Fibroblast of lung (primary cell): ENCODE measurements at regions not wholly inside any gene's neighbourhood (a gene's known extent, or its start where the extent isn't known, plus 50 kb on each side); places are given as distances from the start of the nearest gene placed in this dataset.

Experiments
- DNase-seq, 2 donors: peaks; one replicate each; pipeline versions ENCODE4 v3.0.0 to v3.0.0-alpha.2; 2010; ENCODE audit warnings: low read depth in 2 of 2
- H2AFZ ChIP-seq: 2 replicates; pipeline ENCODE4 v1.5.1; 2012; ENCODE audit warnings: low read length, control low read depth, inconsistent platforms
- H3K27ac ChIP-seq: 2 replicates; pipeline ENCODE4 v1.5.1; 2011; ENCODE audit warnings: low read length, control low read depth; ENCODE audit not compliant: insufficient read depth
- H3K27me3 ChIP-seq: 2 replicates; pipeline ENCODE4 v1.5.1; 2011; ENCODE audit warnings: mild to moderate bottlenecking, low read length; ENCODE audit not compliant: control insufficient read depth, insufficient read depth
- H3K36me3 ChIP-seq: 2 replicates; pipeline ENCODE4 v1.5.1; 2011; ENCODE audit warnings: low read length; ENCODE audit not compliant: control insufficient read depth, insufficient read depth
- H3K4me1 ChIP-seq: 2 replicates; pipeline ENCODE4 v1.5.1; 2011; ENCODE audit warnings: low read length; ENCODE audit not compliant: control insufficient read depth, insufficient read depth; ENCODE audit errors: extremely low read depth
- H3K4me2 ChIP-seq: 2 replicates; pipeline ENCODE4 v1.5.1; 2011; ENCODE audit warnings: low read length, control low read depth; ENCODE audit not compliant: insufficient read depth; ENCODE audit errors: extremely low read depth
- H3K4me3 ChIP-seq, 4 experiments: fragments of 200-600 bp in 1 of 4; sonication (generic) in 1 of 4; replicated peaks in 1 of 4; 2 replicates each; pipeline ENCODE4 v1.5.1; 2011 to 2016; ENCODE audit warnings: low read length in 4 of 4, low read depth in 3 of 4, mild to moderate bottlenecking in 3 of 4, control low read depth in 2 of 4, inconsistent platforms in 1 of 4, mixed read lengths in 1 of 4; ENCODE audit not compliant: insufficient read depth in 1 of 4; ENCODE audit errors: control extremely low read depth in 1 of 4
- H3K79me2 ChIP-seq: 2 replicates; pipeline ENCODE4 v1.5.1; 2012; ENCODE audit warnings: mild to moderate bottlenecking, low read length, inconsistent platforms; ENCODE audit not compliant: control insufficient read depth, insufficient read depth
- H3K9ac ChIP-seq: 2 replicates; pipeline ENCODE4 v1.5.1; 2011; ENCODE audit warnings: mild to moderate bottlenecking, low read length, control low read depth; ENCODE audit not compliant: insufficient read depth
- H3K9me3 ChIP-seq: 2 replicates; pipeline ENCODE4 v1.5.1; 2012; ENCODE audit warnings: low read depth, low read length; ENCODE audit not compliant: control insufficient read depth, insufficient read depth
- H4K20me1 ChIP-seq: 2 replicates; pipeline ENCODE4 v1.5.1; 2011; ENCODE audit warnings: low read length; ENCODE audit not compliant: control insufficient read depth, insufficient read depth; ENCODE audit errors: extremely low read depth
- CTCF ChIP-seq, 2 donors: IDR thresholded peaks in 1 of 2; conservative IDR thresholded peaks in 1 of 2; 1 replicate in 1 of 2; 2 replicates in 1 of 2; pipeline ENCODE4 v1.5.1; 2011 to 2012; ENCODE audit warnings: low read length in 2 of 2, control low read depth in 1 of 2, inconsistent platforms in 1 of 2, low read depth in 1 of 2, mild to moderate bottlenecking in 1 of 2
- EZH2 ChIP-seq: IDR thresholded peaks from 2 replicates; pipeline ENCODE4 v1.5.1; 2012; ENCODE audit warnings: low read length, control low read depth, mild to moderate bottlenecking; ENCODE audit errors: missing control alignments

GRCh38 chr12:77613411-77613810, 217.3 kb upstream of the NAV3 start:
- Histone ChIP-seq H3K4me3 (no peak overlapping the region), H3K9me3 (no peaks in the 10 kb centered on the region), H2AFZ (no peak overlapping the region), H3K27me3 (no peaks in the 10 kb centered on the region), H4K20me1 (no peaks in the 10 kb centered on the region), H3K27ac (no peak overlapping the region), H3K4me2 (no peak overlapping the region), H3K9ac (no peak overlapping the region), H3K4me1 (no peaks in the 10 kb centered on the region), H3K36me3 (no peaks in the 10 kb centered on the region), H3K79me2 (no peaks in the 10 kb centered on the region)
- TF ChIP-seq CTCF (conservative IDR thresholded peaks at IDR 0.05 in 1 of 2, IDR thresholded peaks at IDR 0.05 in 1 of 2; ENCODE audit: low read depth in 1 of 2, low read length in 2 of 2) (no peak), EZH2 (no peak)
- DNase-seq, result no peak

DNA sequence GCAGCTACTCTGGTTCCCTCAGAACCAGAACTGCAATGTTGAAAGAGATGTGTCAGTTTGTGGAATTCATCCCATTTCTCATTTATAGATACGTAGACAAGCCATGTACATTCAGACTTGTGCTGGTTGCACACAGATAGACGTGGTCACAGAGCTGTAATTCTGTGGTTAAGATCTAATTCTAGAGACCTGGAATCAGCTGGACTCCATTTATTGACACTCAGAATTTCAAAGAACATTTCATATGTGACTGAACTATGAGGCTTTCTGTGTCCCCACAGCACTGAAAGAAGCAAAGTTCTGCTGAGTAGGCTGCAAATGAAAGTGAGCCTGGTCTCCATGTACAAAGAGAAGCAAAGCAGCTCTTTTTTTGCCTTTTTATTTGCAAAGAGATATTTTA, 220.2 kb upstream of the NAV3 start:
- H2AFZ ChIP-seq, result no peak overlapping the region
- H3K36me3 ChIP-seq, result no peaks in the 10 kb centered on the region
- peak; percentile 12 to 20 for DNase-seq
- no peaks in the 10 kb centered on the region for H4K20me1 ChIP-seq
- TF ChIP-seq CTCF (conservative IDR thresholded peaks at IDR 0.05 in 1 of 2, IDR thresholded peaks at IDR 0.05 in 1 of 2; ENCODE audit: low read depth in 1 of 2, low read length in 2 of 2) (no peak), EZH2 (no peak)
- no peak overlapping the region for H3K4me3 ChIP-seq
- no peak overlapping the region for H3K27ac ChIP-seq
- no peaks in the 10 kb centered on the region for H3K4me1 ChIP-seq
- H3K9me3 ChIP-seq, result no peaks in the 10 kb centered on the region
- H3K27me3 ChIP-seq, result no peaks in the 10 kb centered on the region
- no peak overlapping the region for H3K4me2 ChIP-seq
- H3K79me2 ChIP-seq, result no peaks in the 10 kb centered on the region
- no peak overlapping the region for H3K9ac ChIP-seq

DNA sequence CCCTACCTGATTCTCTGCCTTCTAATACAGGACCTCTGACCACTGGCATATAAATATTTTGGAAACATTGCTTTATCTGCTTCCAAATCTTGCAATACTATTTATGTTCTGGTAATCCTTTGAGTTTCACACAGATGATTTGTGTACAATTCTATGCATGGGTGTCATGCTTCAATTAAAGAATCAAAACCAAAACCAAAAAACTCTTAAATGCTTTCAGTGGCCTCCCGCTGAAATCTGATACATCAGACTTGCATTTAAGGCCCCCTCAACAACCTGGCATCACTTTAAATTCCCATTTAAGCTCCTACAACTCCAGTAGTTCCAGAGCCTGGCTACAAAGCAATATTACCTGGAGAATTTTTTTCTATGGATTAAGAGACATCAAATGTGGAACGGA, 221.7 kb upstream of the NAV3 start:
- Histone ChIP-seq H3K4me2 (no peak overlapping the region), H3K36me3 (no peaks in the 10 kb centered on the region), H3K79me2 (no peaks in the 10 kb centered on the region), H4K20me1 (no peaks in the 10 kb centered on the region), H3K27me3 (no peaks in the 10 kb centered on the region), H2AFZ (no peak overlapping the region), H3K9me3 (no peaks in the 10 kb centered on the region), H3K27ac (no peak overlapping the region), H3K9ac (no peak overlapping the region), H3K4me3 (no peak overlapping the region), H3K4me1 (no peaks in the 10 kb centered on the region)
- DNase-seq, result no peak
- TF ChIP-seq CTCF (conservative IDR thresholded peaks at IDR 0.05 in 1 of 2, IDR thresholded peaks at IDR 0.05 in 1 of 2; ENCODE audit: low read depth in 1 of 2, low read length in 2 of 2) (no peak), EZH2 (no peak)
